ENCODE measurements at regions not wholly inside any gene's neighbourhood (a gene's known extent, or its start where the extent isn't known, plus 50 kb on each side); places are given as distances from the start of the nearest gene placed in this dataset.

GRCh38 chr6:146875927-146876270 lies 277.1 kb downstream of the ADGB start:
- TF ChIP-seq, protein P1, sequence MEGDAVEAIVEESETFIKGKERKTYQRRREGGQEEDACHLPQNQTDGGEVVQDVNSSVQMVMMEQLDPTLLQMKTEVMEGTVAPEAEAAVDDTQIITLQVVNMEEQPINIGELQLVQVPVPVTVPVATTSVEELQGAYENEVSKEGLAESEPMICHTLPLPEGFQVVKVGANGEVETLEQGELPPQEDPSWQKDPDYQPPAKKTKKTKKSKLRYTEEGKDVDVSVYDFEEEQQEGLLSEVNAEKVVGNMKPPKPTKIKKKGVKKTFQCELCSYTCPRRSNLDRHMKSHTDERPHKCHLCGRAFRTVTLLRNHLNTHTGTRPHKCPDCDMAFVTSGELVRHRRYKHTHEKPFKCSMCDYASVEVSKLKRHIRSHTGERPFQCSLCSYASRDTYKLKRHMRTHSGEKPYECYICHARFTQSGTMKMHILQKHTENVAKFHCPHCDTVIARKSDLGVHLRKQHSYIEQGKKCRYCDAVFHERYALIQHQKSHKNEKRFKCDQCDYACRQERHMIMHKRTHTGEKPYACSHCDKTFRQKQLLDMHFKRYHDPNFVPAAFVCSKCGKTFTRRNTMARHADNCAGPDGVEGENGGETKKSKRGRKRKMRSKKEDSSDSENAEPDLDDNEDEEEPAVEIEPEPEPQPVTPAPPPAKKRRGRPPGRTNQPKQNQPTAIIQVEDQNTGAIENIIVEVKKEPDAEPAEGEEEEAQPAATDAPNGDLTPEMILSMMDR (IDR thresholded peaks at IDR 0.05): no peak

DNA sequence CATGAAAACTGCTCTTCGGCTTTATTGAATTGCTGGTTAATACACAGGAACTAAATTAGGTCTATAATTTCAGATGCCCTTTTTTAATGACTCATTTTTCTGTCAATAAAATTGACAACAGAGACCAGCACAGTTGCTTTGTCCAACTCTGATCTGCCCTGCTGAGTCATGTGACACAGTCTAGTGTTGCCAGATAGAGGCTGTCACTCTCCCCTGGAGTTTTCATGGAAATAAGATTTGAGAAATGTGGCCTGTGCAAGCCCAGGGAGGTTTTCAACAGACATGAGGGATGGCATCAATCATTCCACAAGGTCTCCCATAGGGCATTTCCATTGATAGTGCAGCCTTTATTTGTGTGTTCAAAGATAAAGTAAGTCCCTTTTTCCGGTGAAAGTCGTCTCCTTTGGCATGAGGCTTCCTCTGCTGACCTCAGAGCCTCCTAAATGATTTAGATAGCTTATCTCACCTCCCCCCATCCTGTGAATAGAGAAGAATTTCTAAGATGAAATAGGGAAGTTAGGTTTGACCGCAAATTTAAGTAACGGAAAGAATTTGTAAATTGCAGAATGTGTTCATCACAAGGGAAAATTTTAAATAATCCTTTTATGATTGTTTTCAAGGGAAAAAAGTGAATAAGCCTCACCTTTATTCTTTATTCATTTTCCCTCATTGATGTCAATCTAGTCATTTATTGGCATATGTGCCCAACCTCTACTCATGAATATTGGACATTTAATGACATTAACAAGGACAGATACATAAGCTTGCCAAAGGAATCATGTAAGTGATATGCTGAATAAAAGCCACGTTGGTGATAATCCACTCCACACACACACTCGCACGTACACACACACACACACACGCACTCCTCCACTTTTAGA lies 277.7 kb downstream of the ADGB start:
- TF ChIP-seq, protein P1 (IDR thresholded peaks at IDR 0.05): no peak

GRCh38 chr6:146878168-146878951 lies 279.6 kb downstream of the ADGB start:
- TF ChIP-seq, protein P1 (IDR thresholded peaks at IDR 0.05): no peak

GRCh38 chr6:146878952-146879340 lies 280.2 kb downstream of the ADGB start:
- TF ChIP-seq, protein P1 (IDR thresholded peaks at IDR 0.05): no peak

DNA sequence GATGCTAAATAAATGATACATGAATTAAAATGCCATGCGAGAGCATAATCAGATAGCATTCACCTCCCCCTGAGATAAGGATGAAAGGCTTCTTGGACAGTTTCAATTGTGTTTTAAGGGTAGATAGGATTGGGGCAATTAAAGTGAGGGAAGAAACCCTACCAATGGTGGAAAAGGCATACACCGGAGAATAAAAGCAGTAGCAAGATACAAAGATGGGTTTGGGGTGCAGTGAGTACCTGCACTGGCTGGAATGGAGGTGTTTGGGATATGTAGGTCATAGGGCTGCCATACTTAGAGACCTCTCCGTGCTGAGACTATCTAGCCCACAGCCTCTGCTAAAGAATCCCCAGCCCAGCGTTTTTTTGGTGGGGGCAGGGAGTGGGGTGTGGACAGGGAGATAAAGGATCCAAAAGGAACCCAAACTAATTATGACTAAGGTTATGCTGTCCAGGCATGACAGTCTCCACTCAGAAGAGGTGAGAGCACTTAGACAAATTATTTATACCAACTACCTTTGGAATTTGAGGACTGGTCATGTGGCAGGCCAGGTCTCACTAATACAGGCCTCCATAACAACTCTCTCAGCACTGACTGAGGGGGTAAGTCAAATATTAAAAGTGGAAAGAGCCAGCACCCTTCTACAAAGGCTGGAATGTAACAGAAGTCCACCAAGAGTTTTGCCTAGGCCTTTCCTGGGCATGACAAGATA lies 280.8 kb downstream of the ADGB start:
- TF ChIP-seq, protein P1 (IDR thresholded peaks at IDR 0.05): no peak

- TF ChIP-seq, protein P1 (IDR thresholded peaks at IDR 0.05): no peak
These were observed 282.7 kb downstream of the ADGB start for GRCh38 chr6:146881228-146882181.
